ENCODE measurements at regions not wholly inside any gene's neighbourhood (a gene's known extent, or its start where the extent isn't known, plus 50 kb on each side); places are given as distances from the start of the nearest gene placed in this dataset.
A peak's percentile ranks its signal among the peaks of the same experiment; 100 is the strongest.

DNA sequence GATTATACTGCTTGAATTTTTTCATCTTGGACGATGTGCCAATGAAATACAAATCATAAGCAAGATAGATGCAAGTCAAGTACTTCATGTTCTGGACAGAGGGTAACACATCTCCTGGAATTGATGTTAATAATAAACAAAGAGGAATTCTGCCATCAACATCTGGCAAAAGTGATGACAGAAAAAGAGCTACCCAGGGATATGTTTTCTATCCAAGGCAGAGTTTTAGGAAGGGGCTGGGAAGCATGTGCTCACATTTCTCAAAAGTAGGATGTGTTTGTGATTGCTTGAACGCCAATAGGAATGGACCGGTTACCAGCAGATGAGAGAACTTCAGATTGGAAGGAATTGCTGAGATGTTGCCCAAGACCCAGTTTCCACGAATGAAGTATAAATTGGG is 242.6 kb upstream of the AGTR1 start:
- no peaks in the 10 kb centered on the region for H3K4me1 ChIP-seq (ENCODE audit: insufficient read depth, low read length, poor library complexity, severe bottlenecking)
- TF ChIP-seq, protein P1, sequence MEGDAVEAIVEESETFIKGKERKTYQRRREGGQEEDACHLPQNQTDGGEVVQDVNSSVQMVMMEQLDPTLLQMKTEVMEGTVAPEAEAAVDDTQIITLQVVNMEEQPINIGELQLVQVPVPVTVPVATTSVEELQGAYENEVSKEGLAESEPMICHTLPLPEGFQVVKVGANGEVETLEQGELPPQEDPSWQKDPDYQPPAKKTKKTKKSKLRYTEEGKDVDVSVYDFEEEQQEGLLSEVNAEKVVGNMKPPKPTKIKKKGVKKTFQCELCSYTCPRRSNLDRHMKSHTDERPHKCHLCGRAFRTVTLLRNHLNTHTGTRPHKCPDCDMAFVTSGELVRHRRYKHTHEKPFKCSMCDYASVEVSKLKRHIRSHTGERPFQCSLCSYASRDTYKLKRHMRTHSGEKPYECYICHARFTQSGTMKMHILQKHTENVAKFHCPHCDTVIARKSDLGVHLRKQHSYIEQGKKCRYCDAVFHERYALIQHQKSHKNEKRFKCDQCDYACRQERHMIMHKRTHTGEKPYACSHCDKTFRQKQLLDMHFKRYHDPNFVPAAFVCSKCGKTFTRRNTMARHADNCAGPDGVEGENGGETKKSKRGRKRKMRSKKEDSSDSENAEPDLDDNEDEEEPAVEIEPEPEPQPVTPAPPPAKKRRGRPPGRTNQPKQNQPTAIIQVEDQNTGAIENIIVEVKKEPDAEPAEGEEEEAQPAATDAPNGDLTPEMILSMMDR (conservative IDR thresholded peaks at IDR 0.05; ENCODE audit: low read depth, low read length): no peak
- no peak for TF ChIP-seq EZH2 (IDR thresholded peaks at IDR 0.05; ENCODE audit: borderline replicate concordance, low read depth, low read length, poor library complexity, severe bottlenecking)
- H3K27ac ChIP-seq (ENCODE audit: low read depth, low read length, poor library complexity, severe bottlenecking): no peak overlapping the region
- POLR2A ChIA-PET (ENCODE audit: low non-redundant PET): no interaction called here
- intact Hi-C loops (cut with micrococcal nuclease; ENCODE audit: unreplicated experiment): no loop called here
- no peaks in the 10 kb centered on the region for H3K27me3 ChIP-seq (replicated peaks; ENCODE audit: insufficient read depth, low read depth, low read length, poor library complexity)
- no TSS peak for BruUV-seq (replicated peaks)
- H3K4me3 ChIP-seq (ENCODE audit: low read depth, low read length, poor library complexity, severe bottlenecking): no peak overlapping the region
- DNase-seq (ENCODE audit: low spot score): no peak
- no peaks in the 10 kb centered on the region for H3K36me3 ChIP-seq (ENCODE audit: insufficient read depth, low read length, poor library complexity, severe bottlenecking)
- no peaks in the 10 kb centered on the region for H3K9me3 ChIP-seq (ENCODE audit: low read depth, low read length, poor library complexity, severe bottlenecking)
- CTCF ChIA-PET: no interaction called here

- intact Hi-C loops (cut with micrococcal nuclease; ENCODE audit: unreplicated experiment): no loop called here
- Histone ChIP-seq H3K27ac (ENCODE audit: low read depth, low read length, poor library complexity, severe bottlenecking) (no peak overlapping the region), H3K27me3 (replicated peaks; ENCODE audit: insufficient read depth, low read depth, low read length, poor library complexity) (no peaks in the 10 kb centered on the region), H3K36me3 (ENCODE audit: insufficient read depth, low read length, poor library complexity, severe bottlenecking) (no peaks in the 10 kb centered on the region), H3K4me1 (ENCODE audit: insufficient read depth, low read length, poor library complexity, severe bottlenecking) (no peaks in the 10 kb centered on the region), H3K9me3 (ENCODE audit: low read depth, low read length, poor library complexity, severe bottlenecking) (no peaks in the 10 kb centered on the region), H3K4me3 (ENCODE audit: low read depth, low read length, poor library complexity, severe bottlenecking) (no peak overlapping the region)
- BruUV-seq (replicated peaks): no TSS peak
- CTCF ChIA-PET: no interaction called here
- no peak for TF ChIP-seq EZH2 (IDR thresholded peaks at IDR 0.05; ENCODE audit: borderline replicate concordance, low read depth, low read length, poor library complexity, severe bottlenecking)
- TF ChIP-seq, protein P1 (conservative IDR thresholded peaks at IDR 0.05; ENCODE audit: low read depth, low read length): no peak
- no peak for DNase-seq (ENCODE audit: low spot score)
- POLR2A ChIA-PET (ENCODE audit: low non-redundant PET): no interaction called here
These were observed 239.8 kb upstream of the AGTR1 start for GRCh38 chr3:148457886-148458285.

DNA sequence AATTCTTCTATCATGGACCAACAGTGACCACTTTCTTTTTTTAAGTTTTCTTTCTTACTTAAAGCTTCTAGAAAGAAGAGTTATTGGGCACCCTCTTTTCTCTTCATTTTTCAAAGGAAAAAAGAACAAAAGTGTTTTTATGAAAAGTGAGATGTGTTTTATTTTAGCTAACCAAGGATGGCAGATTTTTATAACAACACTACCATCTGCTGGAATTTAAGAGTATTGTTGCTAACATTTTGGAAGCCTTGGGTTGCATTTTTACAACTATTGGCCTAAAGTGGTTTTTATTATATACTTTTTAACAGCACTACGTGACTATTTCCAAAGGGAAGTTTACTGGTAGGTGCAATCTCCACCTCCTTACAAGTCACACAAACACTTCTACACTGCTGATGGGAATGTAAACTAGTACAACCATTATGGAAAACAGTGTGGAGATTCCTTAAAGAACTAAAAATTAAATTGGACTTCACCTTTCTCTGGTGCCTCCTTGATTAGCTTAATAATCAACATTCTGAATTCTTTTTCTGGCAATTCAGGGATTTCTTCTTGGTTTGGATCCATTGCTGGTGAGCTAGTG is 237.7 kb upstream of the AGTR1 start:
- POLR2A ChIA-PET (ENCODE audit: low non-redundant PET): no interaction called here
- Histone ChIP-seq H3K9me3 (ENCODE audit: low read depth, low read length, poor library complexity, severe bottlenecking) (no peaks in the 10 kb centered on the region), H3K27ac (ENCODE audit: low read depth, low read length, poor library complexity, severe bottlenecking) (no peak overlapping the region), H3K4me1 (ENCODE audit: insufficient read depth, low read length, poor library complexity, severe bottlenecking) (no peaks in the 10 kb centered on the region), H3K36me3 (ENCODE audit: insufficient read depth, low read length, poor library complexity, severe bottlenecking) (no peaks in the 10 kb centered on the region), H3K27me3 (replicated peaks; ENCODE audit: insufficient read depth, low read depth, low read length, poor library complexity) (no peaks in the 10 kb centered on the region), H3K4me3 (ENCODE audit: low read depth, low read length, poor library complexity, severe bottlenecking) (no peak overlapping the region)
- CTCF ChIA-PET: no interaction called here
- DNase-seq (ENCODE audit: low spot score): peak; percentile 16
- intact Hi-C loops (cut with micrococcal nuclease; ENCODE audit: unreplicated experiment): loop anchor here (10.0 kb wide), 1 partner anchor 485 kb away; no protein-coding TSS in a partner anchor
- no peak for TF ChIP-seq EZH2 (IDR thresholded peaks at IDR 0.05; ENCODE audit: borderline replicate concordance, low read depth, low read length, poor library complexity, severe bottlenecking)
- TF ChIP-seq, protein P1 (conservative IDR thresholded peaks at IDR 0.05; ENCODE audit: low read depth, low read length): peak; percentile 51; the same call in 1 of the 2 replicates
- BruUV-seq (replicated peaks): no TSS peak

All from A673 (cell line).